Smooth muscle cell (in vitro differentiated cells): ENCODE measurements at regions not wholly inside any gene's neighbourhood (a gene's known extent, or its start where the extent isn't known, plus 50 kb on each side); places are given as distances from the start of the nearest gene placed in this dataset.

Experiments
- DNase-seq: peaks from one replicate; lab custom pipeline; 2025; ENCODE audit not compliant: unreplicated experiment; lab: John Stamatoyannopoulos, UW
- H2AFZ ChIP-seq: fragments of 200-600 bp; sonication (generic); 2 replicates; pipeline ENCODE4 v1.6.0; 2016; ENCODE audit warnings: antibody characterized with exemption, low read depth, mild to moderate bottlenecking
- H3F3A ChIP-seq: fragments of 200-600 bp; sonication (generic); 2 replicates; pipeline ENCODE4 v1.6.0; 2017; ENCODE audit warnings: antibody characterized with exemption, low read depth
- H3K27ac ChIP-seq: fragments of 200-600 bp; sonication (generic); 2 replicates; pipeline ENCODE4 v1.5.1; 2016; ENCODE audit warnings: low read depth, mild to moderate bottlenecking
- H3K27me3 ChIP-seq: fragments of 200-600 bp; sonication (generic); 2 replicates; pipeline ENCODE4 v1.6.1; 2016; ENCODE audit warnings: low read depth, mild to moderate bottlenecking
- H3K36me3 ChIP-seq: fragments of 200-600 bp; sonication (generic); 2 replicates; pipeline ENCODE4 v1.5.1; 2016; ENCODE audit warnings: low read depth
- H3K4me1 ChIP-seq: fragments of 200-600 bp; sonication (generic); 2 replicates; pipeline ENCODE4 v1.5.1; 2016; ENCODE audit warnings: low read depth
- H3K4me2 ChIP-seq: fragments of 200-600 bp; sonication (generic); 2 replicates; pipeline ENCODE4 v1.6.0; 2016; ENCODE audit warnings: mild to moderate bottlenecking
- H3K4me3 ChIP-seq: fragments of 200-600 bp; sonication (generic); 2 replicates; pipeline ENCODE4 v1.5.1; 2016; ENCODE audit warnings: mild to moderate bottlenecking
- H3K79me2 ChIP-seq: fragments of 200-600 bp; sonication (generic); 2 replicates; pipeline ENCODE4 v1.6.0; 2016; ENCODE audit warnings: low read depth, mild to moderate bottlenecking
- H3K9ac ChIP-seq: fragments of 200-600 bp; sonication (generic); 2 replicates; pipeline ENCODE4 v1.6.0; 2016; ENCODE audit warnings: low read depth
- H3K9me3 ChIP-seq: fragments of 200-600 bp; sonication (generic); replicated peaks from 2 replicates; pipeline ENCODE4 v1.5.1; 2016; ENCODE audit warnings: low read depth
- H4K20me1 ChIP-seq: fragments of 200-600 bp; sonication (generic); 2 replicates; pipeline ENCODE4 v1.6.0; 2016; ENCODE audit warnings: low read depth
- CTCF ChIP-seq: fragments of 200-600 bp; sonication (generic); IDR thresholded peaks from 2 replicates; pipeline ENCODE4 v1.5.1; 2017; ENCODE audit warnings: borderline replicate concordance, mild to moderate bottlenecking, antibody characterized with exemption; ENCODE audit not compliant: insufficient read depth, poor library complexity, severe bottlenecking
- WGBS: methylation state at CpG from one replicate; pipeline ENCODE4 v1.1.7; 2016; ENCODE audit warnings: low lambda C conversion rate; 5-methylcytosine and 5-hydroxymethylcytosine counted together

GRCh38 chr10:2296179-2296891 is 559.0 kb upstream of the ADARB2 start:
- no peaks in the 10 kb centered on the region for H3K27me3 ChIP-seq
- H3K9me3 ChIP-seq = no peaks in the 10 kb centered on the region
- H3K4me3 ChIP-seq = no peak overlapping the region
- no peak for DNase-seq
- H3K9ac ChIP-seq = no peak overlapping the region
- WGBS = 88% methylated on average over 6 of the region's 6 CpGs
- no peaks in the 10 kb centered on the region for H4K20me1 ChIP-seq
- no peaks in the 10 kb centered on the region for H3K4me1 ChIP-seq
- H3K4me2 ChIP-seq = no peak overlapping the region
- H3K36me3 ChIP-seq = no peaks in the 10 kb centered on the region
- H3K79me2 ChIP-seq = no peaks in the 10 kb centered on the region
- H2AFZ ChIP-seq = no peak overlapping the region
- no peak overlapping the region for H3K27ac ChIP-seq
- no peak for TF ChIP-seq CTCF
- no peaks in the 10 kb centered on the region for H3F3A ChIP-seq

- 79% methylated on average over 8 of the region's 8 CpGs for WGBS
- Histone ChIP-seq H3K36me3 (no peaks in the 10 kb centered on the region), H3F3A (no peaks in the 10 kb centered on the region), H2AFZ (no peak overlapping the region), H3K27me3 (no peaks in the 10 kb centered on the region), H3K4me2 (no peak overlapping the region), H3K4me1 (no peaks in the 10 kb centered on the region), H3K9ac (no peak overlapping the region), H3K27ac (no peak overlapping the region), H3K79me2 (no peaks in the 10 kb centered on the region), H4K20me1 (no peaks in the 10 kb centered on the region), H3K4me3 (no peak overlapping the region), H3K9me3 (no peaks in the 10 kb centered on the region)
- TF ChIP-seq CTCF = no peak
- no peak for DNase-seq
Observed at GRCh38 chr10:2294739-2295138, 557.4 kb upstream of the ADARB2 start.

GRCh38 chr10:2284071-2284470 is 546.7 kb upstream of the ADARB2 start:
- Histone ChIP-seq H3K79me2 (no peaks in the 10 kb centered on the region), H2AFZ (no peak overlapping the region), H4K20me1 (no peaks in the 10 kb centered on the region), H3K4me2 (no peak overlapping the region), H3K4me3 (no peak overlapping the region), H3K9ac (no peak overlapping the region), H3K27ac (no peak overlapping the region), H3F3A (no peaks in the 10 kb centered on the region), H3K36me3 (no peaks in the 10 kb centered on the region), H3K27me3 (no peaks in the 10 kb centered on the region), H3K9me3 (no peaks in the 10 kb centered on the region), H3K4me1 (peaks cover 13% of the 10 kb centered on the region)
- WGBS = 73% methylated on average over 12 of the region's 12 CpGs
- no peak for TF ChIP-seq CTCF
- DNase-seq = no peak

- no peaks in the 10 kb centered on the region for H3K79me2 ChIP-seq
- peaks cover 13% of the 10 kb centered on the region for H3K4me1 ChIP-seq
- H2AFZ ChIP-seq = no peak overlapping the region
- no peak overlapping the region for H3K9ac ChIP-seq
- H3K36me3 ChIP-seq = no peaks in the 10 kb centered on the region
- H3K9me3 ChIP-seq = no peaks in the 10 kb centered on the region
- no peak for DNase-seq
- H3F3A ChIP-seq = no peaks in the 10 kb centered on the region
- no peak overlapping the region for H3K27ac ChIP-seq
- no peak overlapping the region for H3K4me3 ChIP-seq
- H4K20me1 ChIP-seq = no peaks in the 10 kb centered on the region
- no peaks in the 10 kb centered on the region for H3K27me3 ChIP-seq
- H3K4me2 ChIP-seq = no peak overlapping the region
- TF ChIP-seq CTCF = no peak
- 74% methylated on average over 7 of the region's 7 CpGs for WGBS
Observed at GRCh38 chr10:2282202-2282601, 544.9 kb upstream of the ADARB2 start.
